ENCODE measurements at regions not wholly inside any gene's neighbourhood (a gene's known extent, or its start where the extent isn't known, plus 50 kb on each side); places are given as distances from the start of the nearest gene placed in this dataset.

- Mint-ChIP-seq H3K9me3 (ENCODE audit: insufficient read depth) (no peaks in the 10 kb centered on the region), H3K4me3 (no peak overlapping the region), H3K27me3 (peaks cover 18% of the 10 kb centered on the region), H3K4me1 (no peaks in the 10 kb centered on the region), H3K27ac (no peak overlapping the region)
- Histone ChIP-seq H4K20me1 (ENCODE audit: control insufficient read depth, insufficient read depth, low read length, poor library complexity, severe bottlenecking) (no peaks in the 10 kb centered on the region), H3K4me2 (replicated peaks; ENCODE audit: low read depth, low read length, poor library complexity, severe bottlenecking) (no peak overlapping the region), H3K4me1 (ENCODE audit: control insufficient read depth in 2 of 2, insufficient read depth in 2 of 2, low read length in 2 of 2) (no peaks in the 10 kb centered on the region), H3K9me3 (ENCODE audit: control extremely low read depth in 1 of 3, control insufficient read depth in 2 of 3, insufficient read depth in 1 of 3, low read length in 2 of 3) (no peaks in the 10 kb centered on the region), H3K79me2 (ENCODE audit: control insufficient read depth, insufficient read depth, low read length) (no peaks in the 10 kb centered on the region), H3K4me3 (ENCODE audit: control extremely low read depth in 1 of 5, extremely low read depth in 1 of 5, insufficient read depth in 1 of 5, low read depth in 2 of 5, low read length in 4 of 5) (no peak overlapping the region), H3K27me3 (replicated peaks in 1 of 4; ENCODE audit: control extremely low read depth in 1 of 4, control insufficient read depth in 3 of 4, insufficient read depth in 4 of 4, low read length in 3 of 4) (no peaks in the 10 kb centered on the region), H3K9ac (ENCODE audit: low read length) (no peak overlapping the region), H3K36me3 (replicated peaks in 1 of 2; ENCODE audit: control extremely low read depth in 1 of 2, control insufficient read depth in 1 of 2, extremely low read depth in 1 of 2, insufficient read depth in 2 of 2, low read length in 1 of 2) (no peaks in the 10 kb centered on the region), H2AFZ (ENCODE audit: insufficient read depth, low read depth, low read length, poor library complexity, severe bottlenecking) (no peak overlapping the region), H3K27ac (ENCODE audit: low read length in 2 of 2) (no peak overlapping the region)
- intact Hi-C loops (cut with micrococcal nuclease): no loop called here
- ChIA-PET POLR2A (no interaction called here), CTCF (no interaction called here)
- DNase-seq (no peak), ATAC-seq (ENCODE audit: low read depth) (no peak)
- WGBS (ENCODE audit: insufficient coverage): 96% methylated on average over 4 of the region's 4 CpGs
- TF ChIP-seq CTCF (IDR thresholded peaks at IDR 0.05) (no peak), EZH2 (IDR thresholded peaks at IDR 0.05; ENCODE audit: borderline replicate concordance, insufficient read depth, low read depth, low read length, poor library complexity, severe bottlenecking) (no peak)
These were observed 56.4 kb upstream of the CCDC6 start for GRCh38 chr10:59962756-59963155.

GRCh38 chr10:59960751-59961150 is 54.4 kb upstream of the CCDC6 start:
- Histone ChIP-seq H4K20me1 (ENCODE audit: control insufficient read depth, insufficient read depth, low read length, poor library complexity, severe bottlenecking) (no peaks in the 10 kb centered on the region), H3K36me3 (replicated peaks in 1 of 2; ENCODE audit: control extremely low read depth in 1 of 2, control insufficient read depth in 1 of 2, extremely low read depth in 1 of 2, insufficient read depth in 2 of 2, low read length in 1 of 2) (no peaks in the 10 kb centered on the region), H3K27me3 (replicated peaks in 1 of 4; ENCODE audit: control extremely low read depth in 1 of 4, control insufficient read depth in 3 of 4, insufficient read depth in 4 of 4, low read length in 3 of 4) (no peaks in the 10 kb centered on the region), H2AFZ (ENCODE audit: insufficient read depth, low read depth, low read length, poor library complexity, severe bottlenecking) (no peak overlapping the region), H3K4me3 (ENCODE audit: control extremely low read depth in 1 of 5, extremely low read depth in 1 of 5, insufficient read depth in 1 of 5, low read depth in 2 of 5, low read length in 4 of 5) (no peak overlapping the region), H3K79me2 (ENCODE audit: control insufficient read depth, insufficient read depth, low read length) (no peaks in the 10 kb centered on the region), H3K4me1 (ENCODE audit: control insufficient read depth in 2 of 2, insufficient read depth in 2 of 2, low read length in 2 of 2) (no peaks in the 10 kb centered on the region), H3K9ac (ENCODE audit: low read length) (no peak overlapping the region), H3K27ac (ENCODE audit: low read length in 2 of 2) (no peak overlapping the region), H3K4me2 (replicated peaks; ENCODE audit: low read depth, low read length, poor library complexity, severe bottlenecking) (no peak overlapping the region), H3K9me3 (ENCODE audit: control extremely low read depth in 1 of 3, control insufficient read depth in 2 of 3, insufficient read depth in 1 of 3, low read length in 2 of 3) (peaks cover 0 to 2% (median 0%) of the 10 kb centered on the region in 3 donors)
- no peak overlapping the region for H3K4me3 Mint-ChIP-seq
- no peak overlapping the region for H3K27ac Mint-ChIP-seq
- TF ChIP-seq EZH2 (IDR thresholded peaks at IDR 0.05; ENCODE audit: borderline replicate concordance, insufficient read depth, low read depth, low read length, poor library complexity, severe bottlenecking): no peak
- TF ChIP-seq CTCF (IDR thresholded peaks at IDR 0.05): no peak
- no peak for DNase-seq
- POLR2A ChIA-PET: no interaction called here
- H3K4me1 Mint-ChIP-seq: no peaks in the 10 kb centered on the region
- peaks cover 24% of the 10 kb centered on the region for H3K27me3 Mint-ChIP-seq
- CTCF ChIA-PET: no interaction called here
- H3K9me3 Mint-ChIP-seq (ENCODE audit: insufficient read depth): no peaks in the 10 kb centered on the region
- no peak for ATAC-seq (ENCODE audit: low read depth)
- intact Hi-C loops (cut with micrococcal nuclease): no loop called here
